Trophoblast cell (in vitro differentiated cells and primary cell): ENCODE measurements at regions not wholly inside any gene's neighbourhood (a gene's known extent, or its start where the extent isn't known, plus 50 kb on each side); places are given as distances from the start of the nearest gene placed in this dataset.
A peak's percentile ranks its signal among the peaks of the same experiment; 100 is the strongest.

Experiments used
- DNase-seq, 2 donors: peaks; one replicate each; pipeline ENCODE4 v3.0.0-alpha.2; 2016
- H2AFZ ChIP-seq: 2 replicates; pipeline ENCODE4 v1.6.1; 2013; ENCODE audit warnings: low read length, moderate library complexity, mild to moderate bottlenecking; ENCODE audit not compliant: insufficient read depth, poor library complexity
- H2AK5ac ChIP-seq: 2 replicates; pipeline ENCODE4 v1.6.1; 2013; ENCODE audit warnings: mild to moderate bottlenecking, low read length
- H2BK120ac ChIP-seq: 2 replicates; pipeline ENCODE4 v1.6.1; 2013; ENCODE audit warnings: low read length, mild to moderate bottlenecking, moderate library complexity; ENCODE audit not compliant: insufficient read depth, poor library complexity
- H2BK12ac ChIP-seq: 2 replicates; pipeline ENCODE4 v1.6.1; 2013; ENCODE audit warnings: mild to moderate bottlenecking, low read length, moderate library complexity
- H2BK5ac ChIP-seq: 2 replicates; pipeline ENCODE4 v1.6.1; 2013; ENCODE audit warnings: low read length, low read depth, moderate library complexity, mild to moderate bottlenecking; ENCODE audit not compliant: poor library complexity
- H3K14ac ChIP-seq: 2 replicates; pipeline ENCODE4 v1.6.1; 2013; ENCODE audit warnings: mild to moderate bottlenecking, low read length
- H3K18ac ChIP-seq: 2 replicates; pipeline ENCODE4 v1.6.1; 2013; ENCODE audit warnings: mild to moderate bottlenecking, low read length
- H3K23ac ChIP-seq: 2 replicates; pipeline ENCODE4 v1.6.1; 2013; ENCODE audit warnings: low read length
- H3K27ac ChIP-seq: 2 replicates; pipeline ENCODE4 v1.5.1; 2013; ENCODE audit warnings: low read depth, mild to moderate bottlenecking, inconsistent platforms, low read length, moderate library complexity
- H3K27me3 ChIP-seq: 2 replicates; pipeline ENCODE4 v1.6.1; 2013; ENCODE audit warnings: inconsistent platforms, mild to moderate bottlenecking, low read length, moderate library complexity; ENCODE audit not compliant: insufficient read depth
- H3K36me3 ChIP-seq, 2 experiments: 1 replicate in 1 of 2; 2 replicates in 1 of 2; pipeline ENCODE4 v1.6.1; 2013; ENCODE audit warnings: low read length in 2 of 2, mild to moderate bottlenecking in 2 of 2, moderate library complexity in 1 of 2; ENCODE audit not compliant: insufficient read depth in 2 of 2, control insufficient read depth in 1 of 2
- H3K4ac ChIP-seq: 2 replicates; pipeline ENCODE4 v1.6.1; 2013; ENCODE audit warnings: low read depth, mild to moderate bottlenecking, low read length, moderate library complexity
- H3K4me1 ChIP-seq, 2 experiments: 1 replicate in 1 of 2; 2 replicates in 1 of 2; pipeline ENCODE4 v1.6.1; 2013; ENCODE audit warnings: low read length in 2 of 2, mild to moderate bottlenecking in 2 of 2, moderate library complexity in 1 of 2; ENCODE audit not compliant: insufficient read depth in 2 of 2, control insufficient read depth in 1 of 2
- H3K4me2 ChIP-seq: 2 replicates; pipeline ENCODE4 v1.6.1; 2013; ENCODE audit warnings: inconsistent platforms, mild to moderate bottlenecking, low read length, moderate library complexity
- H3K4me3 ChIP-seq: 2 replicates; pipeline ENCODE4 v1.5.1; 2013; ENCODE audit warnings: mild to moderate bottlenecking, low read depth, low read length, inconsistent platforms
- H3K79me1 ChIP-seq: one replicate; pipeline ENCODE4 v1.6.1; 2013; ENCODE audit warnings: low read length
- H3K79me2 ChIP-seq: 2 replicates; pipeline ENCODE4 v1.6.1; 2013; ENCODE audit warnings: low read length, mild to moderate bottlenecking; ENCODE audit not compliant: control insufficient read depth, insufficient read depth, poor library complexity
- H3K9ac ChIP-seq: 2 replicates; pipeline ENCODE4 v1.6.1; 2013; ENCODE audit warnings: mild to moderate bottlenecking, low read length
- H3K9me3 ChIP-seq: 2 replicates; pipeline ENCODE4 v1.6.1; 2013; ENCODE audit warnings: low read depth, mild to moderate bottlenecking, control low read depth, inconsistent platforms, low read length; ENCODE audit not compliant: insufficient read depth
- H4K12ac ChIP-seq: 2 replicates; pipeline ENCODE4 v1.6.1; 2013; ENCODE audit warnings: low read depth, mild to moderate bottlenecking, low read length, moderate library complexity
- H4K8ac ChIP-seq: 2 replicates; pipeline ENCODE4 v1.6.1; 2013; ENCODE audit warnings: low read depth, mild to moderate bottlenecking, low read length, moderate library complexity
- H4K91ac ChIP-seq: one replicate; pipeline ENCODE4 v1.6.1; 2013; ENCODE audit warnings: low read depth, mild to moderate bottlenecking, low read length, moderate library complexity
- WGBS: extraction: QIAGEN DNeasy Blood & Tissue Kit; methylation state at CpG from one replicate; pipeline ENCODE4 v1.1.7; 2013; ENCODE audit warnings: missing lambda C conversion rate; ENCODE audit not compliant: insufficient read length, insufficient coverage; ENCODE audit errors: extremely low coverage; 5-methylcytosine and 5-hydroxymethylcytosine counted together

- no peak for DNase-seq
- Histone ChIP-seq H3K4me3 (no peak overlapping the region), H2BK12ac (no peak overlapping the region), H2AK5ac (no peak overlapping the region), H3K4ac (no peak overlapping the region), H4K8ac (no peak overlapping the region), H3K18ac (no peak overlapping the region), H3K79me1 (no peaks in the 10 kb centered on the region), H4K91ac (no peak overlapping the region), H3K27me3 (no peaks in the 10 kb centered on the region), H3K4me1 (no peaks in the 10 kb centered on the region), H3K27ac (no peak overlapping the region), H3K14ac (no peak overlapping the region), H3K36me3 (no peaks in the 10 kb centered on the region), H2BK5ac (no peak overlapping the region), H3K4me2 (no peak overlapping the region), H3K79me2 (no peaks in the 10 kb centered on the region), H2AFZ (no peak overlapping the region), H3K9ac (no peak overlapping the region), H4K12ac (no peak overlapping the region), H2BK120ac (no peak overlapping the region), H3K23ac (no peak overlapping the region), H3K9me3 (no peaks in the 10 kb centered on the region)
- no CpG with 5 or more reads among the region's 3 CpGs for WGBS
These were observed 731.4 kb upstream of the HS6ST1 start for GRCh38 chr2:129050101-129050500.

DNA sequence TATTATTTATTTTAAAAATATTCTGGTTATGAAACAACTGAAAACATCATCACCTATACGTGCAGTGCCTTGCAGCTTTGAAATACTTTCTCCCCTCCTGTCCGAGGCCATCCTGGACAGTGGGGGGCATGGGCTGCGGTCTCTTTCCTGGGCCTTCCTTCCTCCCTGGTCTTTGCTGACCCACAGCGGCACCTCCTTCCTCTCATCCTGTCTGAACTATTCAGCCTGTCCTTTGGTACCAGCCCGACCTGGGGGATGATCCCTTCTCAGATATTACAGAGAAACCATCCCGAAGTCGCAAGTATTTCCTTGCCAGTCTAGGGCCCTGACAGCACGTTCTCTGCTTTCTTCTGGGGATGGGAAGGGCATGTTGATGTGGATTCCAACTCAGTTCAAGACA, 736.6 kb upstream of the HS6ST1 start:
- no peak overlapping the region for H3K4me2 ChIP-seq
- H3K18ac ChIP-seq: no peak overlapping the region
- H3K9me3 ChIP-seq: no peaks in the 10 kb centered on the region
- H4K12ac ChIP-seq: no peak overlapping the region
- peaks cover 2% of the 10 kb centered on the region for H3K79me2 ChIP-seq
- no CpG with 5 or more reads among the region's 8 CpGs for WGBS
- H3K9ac ChIP-seq: no peak overlapping the region
- H4K91ac ChIP-seq: no peak overlapping the region
- peak overlapping the region; percentile 10 for H2BK12ac ChIP-seq
- no peak overlapping the region for H3K4ac ChIP-seq
- no peak overlapping the region for H4K8ac ChIP-seq
- no peak overlapping the region for H2BK5ac ChIP-seq
- no peak overlapping the region for H2AK5ac ChIP-seq
- H3K27ac ChIP-seq: no peak overlapping the region
- H3K4me1 ChIP-seq: peaks cover 7 to 16% of the 10 kb centered on the region in 2 experiments
- no peak overlapping the region for H3K14ac ChIP-seq
- no peaks in the 10 kb centered on the region for H3K27me3 ChIP-seq
- no peak overlapping the region for H2BK120ac ChIP-seq
- H3K23ac ChIP-seq: no peak overlapping the region
- no peak overlapping the region for H3K4me3 ChIP-seq
- no peak for DNase-seq
- no peak overlapping the region for H2AFZ ChIP-seq
- H3K79me1 ChIP-seq: peaks cover 7% of the 10 kb centered on the region
- no peaks in the 10 kb centered on the region for H3K36me3 ChIP-seq

GRCh38 chr2:129055824-129056223, 737.2 kb upstream of the HS6ST1 start:
- Histone ChIP-seq H3K9me3 (no peaks in the 10 kb centered on the region), H3K79me2 (peaks cover 2% of the 10 kb centered on the region), H3K23ac (no peak overlapping the region), H3K79me1 (peaks cover 7% of the 10 kb centered on the region), H3K4me3 (no peak overlapping the region), H3K4me2 (no peak overlapping the region), H4K91ac (peak overlapping the region; percentile 19), H3K4me1 (peaks cover 7 to 16% of the 10 kb centered on the region in 2 experiments), H4K12ac (no peak overlapping the region), H2BK120ac (no peak overlapping the region), H2BK5ac (peak overlapping the region; percentile 31), H3K9ac (peak overlapping the region; percentile 30), H3K4ac (no peak overlapping the region), H3K14ac (peak overlapping the region; percentile 61), H3K27me3 (no peaks in the 10 kb centered on the region), H4K8ac (no peak overlapping the region), H3K36me3 (no peaks in the 10 kb centered on the region), H2AK5ac (peak overlapping the region; percentile 50), H2AFZ (no peak overlapping the region), H3K27ac (no peak overlapping the region), H2BK12ac (peak overlapping the region; percentile 77), H3K18ac (no peak overlapping the region)
- no peak for DNase-seq
- no CpG with 5 or more reads among the region's 6 CpGs for WGBS

GRCh38 chr2:129056309-129056958, 737.8 kb upstream of the HS6ST1 start:
- H3K18ac ChIP-seq: no peak overlapping the region
- no peak overlapping the region for H2BK120ac ChIP-seq
- no peak overlapping the region for H3K14ac ChIP-seq
- no peaks in the 10 kb centered on the region for H3K9me3 ChIP-seq
- peaks cover 7% of the 10 kb centered on the region for H3K79me1 ChIP-seq
- no peak overlapping the region for H4K12ac ChIP-seq
- peak; percentile 79 to 85 for DNase-seq
- H2AFZ ChIP-seq: no peak overlapping the region
- no peak overlapping the region for H4K8ac ChIP-seq
- no peak overlapping the region for H3K4ac ChIP-seq
- H2BK5ac ChIP-seq: no peak overlapping the region
- no peak overlapping the region for H3K9ac ChIP-seq
- no CpG with 5 or more reads among the region's 5 CpGs for WGBS
- peaks cover 7 to 16% of the 10 kb centered on the region in 2 experiments for H3K4me1 ChIP-seq
- H2BK12ac ChIP-seq: no peak overlapping the region
- no peak overlapping the region for H4K91ac ChIP-seq
- H3K4me2 ChIP-seq: no peak overlapping the region
- H3K27ac ChIP-seq: no peak overlapping the region
- H3K27me3 ChIP-seq: no peaks in the 10 kb centered on the region
- no peak overlapping the region for H3K4me3 ChIP-seq
- H3K23ac ChIP-seq: no peak overlapping the region
- H2AK5ac ChIP-seq: no peak overlapping the region
- H3K79me2 ChIP-seq: peaks cover 2% of the 10 kb centered on the region
- no peaks in the 10 kb centered on the region for H3K36me3 ChIP-seq
